ENCODE measurements at regions not wholly inside any gene's neighbourhood (a gene's known extent, or its start where the extent isn't known, plus 50 kb on each side); places are given as distances from the start of the nearest gene placed in this dataset.

DNA sequence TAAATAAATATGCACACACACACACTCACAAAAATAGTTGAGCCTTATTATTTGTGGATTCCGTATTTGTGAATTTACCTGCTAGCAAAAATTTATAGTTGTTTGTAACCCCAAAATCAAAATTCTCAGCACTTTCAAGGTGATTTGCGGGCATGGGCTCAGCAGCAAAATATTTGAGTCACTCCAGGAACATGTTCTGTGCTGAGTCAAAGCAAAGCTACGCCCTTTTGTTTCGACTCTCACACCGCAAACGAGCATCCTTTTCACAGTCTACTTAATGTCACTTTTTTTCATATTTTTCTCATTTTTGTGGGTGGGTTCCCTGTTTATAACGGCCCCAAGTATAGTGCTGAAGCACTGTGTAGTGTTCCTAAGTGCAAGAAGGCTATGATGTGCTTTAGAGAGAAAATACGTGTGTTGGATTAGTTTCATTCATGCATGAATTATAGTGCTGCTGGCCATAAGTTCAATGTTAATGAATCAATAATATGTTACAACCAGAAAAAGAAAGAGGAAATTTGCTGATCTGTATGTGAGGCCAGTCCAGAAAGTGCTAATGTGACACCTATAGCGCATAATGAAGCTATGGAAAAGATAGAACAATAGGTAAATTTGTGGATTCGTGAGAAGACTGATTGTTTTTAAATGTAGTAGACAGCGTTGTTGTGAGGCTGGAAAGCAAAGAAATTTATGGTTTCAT is 723.2 kb upstream of the AGA start:
- Mint-ChIP-seq H3K9me3 (ENCODE audit: unreplicated experiment) (peaks cover 7% of the 10 kb centered on the region), H3K27me3 (ENCODE audit: unreplicated experiment) (no peaks in the 10 kb centered on the region), H3K4me3 (ENCODE audit: unreplicated experiment) (no peak overlapping the region), H3K36me3 (ENCODE audit: low read depth, unreplicated experiment) (peaks cover 6% of the 10 kb centered on the region), H3K4me1 (ENCODE audit: unreplicated experiment) (no peaks in the 10 kb centered on the region), H3K27ac (ENCODE audit: unreplicated experiment) (no peak overlapping the region)
- no peak for TF ChIP-seq CTCF (IDR thresholded peaks at IDR 0.05; ENCODE audit: unreplicated experiment)
- DNase-seq (ENCODE audit: low spot score), result no peak

DNA sequence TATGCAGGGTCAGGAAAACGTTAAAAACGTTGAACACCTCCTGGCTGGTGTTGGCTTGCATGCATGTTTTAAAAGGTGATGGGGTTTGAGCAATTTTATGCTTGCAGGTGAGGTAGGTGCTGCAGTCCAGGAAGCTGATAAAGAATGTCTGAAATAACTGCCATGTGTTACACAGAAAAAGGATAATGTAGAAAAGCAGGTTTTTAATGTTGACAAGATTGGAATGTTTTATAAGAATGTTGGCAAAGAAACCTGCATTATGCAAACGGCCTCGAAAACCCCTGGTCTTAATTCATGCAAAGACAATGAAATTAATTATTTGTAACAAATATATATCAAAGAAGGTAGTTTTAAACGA is 723.7 kb upstream of the AGA start:
- H3K4me3 Mint-ChIP-seq (ENCODE audit: unreplicated experiment), result no peak overlapping the region
- DNase-seq (ENCODE audit: low spot score), result no peak
- H3K36me3 Mint-ChIP-seq (ENCODE audit: low read depth, unreplicated experiment), result peaks cover 6% of the 10 kb centered on the region
- H3K27ac Mint-ChIP-seq (ENCODE audit: unreplicated experiment), result no peak overlapping the region
- TF ChIP-seq CTCF (IDR thresholded peaks at IDR 0.05; ENCODE audit: unreplicated experiment), result no peak
- H3K9me3 Mint-ChIP-seq (ENCODE audit: unreplicated experiment), result peaks cover 7% of the 10 kb centered on the region
- no peaks in the 10 kb centered on the region for H3K4me1 Mint-ChIP-seq (ENCODE audit: unreplicated experiment)
- no peaks in the 10 kb centered on the region for H3K27me3 Mint-ChIP-seq (ENCODE audit: unreplicated experiment)

DNA sequence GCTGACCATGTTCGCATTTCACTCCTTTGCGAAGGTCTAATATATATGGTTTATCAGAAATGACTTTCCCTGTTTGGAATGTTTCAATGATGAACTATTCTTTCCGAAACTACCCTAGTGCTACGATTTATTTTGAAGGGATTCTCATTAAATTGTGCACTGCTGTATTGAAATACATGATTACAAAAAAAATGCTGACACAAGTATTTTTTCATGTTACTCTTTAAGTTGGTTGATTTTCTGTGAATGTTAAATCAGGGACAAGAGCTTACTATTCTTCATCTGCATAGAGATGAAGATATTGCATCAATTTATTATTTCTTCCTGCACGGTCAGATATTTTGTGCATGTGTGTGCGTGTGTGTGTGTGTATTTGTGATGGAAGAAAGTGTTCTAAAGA is 731.5 kb upstream of the AGA start:
- H3K9me3 Mint-ChIP-seq (ENCODE audit: unreplicated experiment), result no peaks in the 10 kb centered on the region
- no peak overlapping the region for H3K4me3 Mint-ChIP-seq (ENCODE audit: unreplicated experiment)
- DNase-seq (ENCODE audit: low spot score), result no peak
- H3K4me1 Mint-ChIP-seq (ENCODE audit: unreplicated experiment), result no peaks in the 10 kb centered on the region
- no peak for TF ChIP-seq CTCF (IDR thresholded peaks at IDR 0.05; ENCODE audit: unreplicated experiment)
- H3K36me3 Mint-ChIP-seq (ENCODE audit: low read depth, unreplicated experiment), result no peaks in the 10 kb centered on the region
- no peaks in the 10 kb centered on the region for H3K27me3 Mint-ChIP-seq (ENCODE audit: unreplicated experiment)
- no peak overlapping the region for H3K27ac Mint-ChIP-seq (ENCODE audit: unreplicated experiment)

- no peaks in the 10 kb centered on the region for H3K9me3 Mint-ChIP-seq (ENCODE audit: unreplicated experiment)
- H3K27ac Mint-ChIP-seq (ENCODE audit: unreplicated experiment), result no peak overlapping the region
- TF ChIP-seq CTCF (IDR thresholded peaks at IDR 0.05; ENCODE audit: unreplicated experiment), result no peak
- H3K27me3 Mint-ChIP-seq (ENCODE audit: unreplicated experiment), result no peaks in the 10 kb centered on the region
- no peak for DNase-seq (ENCODE audit: low spot score)
- no peaks in the 10 kb centered on the region for H3K36me3 Mint-ChIP-seq (ENCODE audit: low read depth, unreplicated experiment)
- H3K4me3 Mint-ChIP-seq (ENCODE audit: unreplicated experiment), result no peak overlapping the region
- no peaks in the 10 kb centered on the region for H3K4me1 Mint-ChIP-seq (ENCODE audit: unreplicated experiment)
Measured at GRCh38 chr4:178174756-178175155, 732.5 kb upstream of the AGA start.

DNA sequence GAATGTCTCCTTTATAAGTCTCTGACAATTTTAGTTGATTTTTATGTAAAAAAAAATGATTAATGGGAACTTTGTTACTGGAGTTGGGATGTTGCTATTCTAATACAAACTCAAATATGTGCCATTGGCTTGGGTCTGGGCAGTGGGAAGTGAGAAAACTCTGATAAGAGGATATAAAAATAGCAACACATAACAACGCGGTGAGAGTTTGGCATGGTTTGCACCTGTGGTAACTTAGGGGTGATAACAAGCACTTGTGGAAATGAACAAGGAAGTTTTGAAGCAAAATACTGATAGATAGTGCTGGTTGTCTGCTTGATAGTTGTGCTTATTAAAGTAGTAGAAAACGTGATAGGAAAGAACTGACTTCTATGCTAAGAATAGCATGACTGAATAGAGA is 743.3 kb upstream of the AGA start:
- Mint-ChIP-seq H3K4me1 (ENCODE audit: unreplicated experiment) (no peaks in the 10 kb centered on the region), H3K27ac (ENCODE audit: unreplicated experiment) (no peak overlapping the region), H3K36me3 (ENCODE audit: low read depth, unreplicated experiment) (no peaks in the 10 kb centered on the region), H3K9me3 (ENCODE audit: unreplicated experiment) (no peaks in the 10 kb centered on the region), H3K4me3 (ENCODE audit: unreplicated experiment) (no peak overlapping the region), H3K27me3 (ENCODE audit: unreplicated experiment) (no peaks in the 10 kb centered on the region)
- no peak for TF ChIP-seq CTCF (IDR thresholded peaks at IDR 0.05; ENCODE audit: unreplicated experiment)
- DNase-seq (ENCODE audit: low spot score), result no peak

Measured in endothelial cell (in vitro differentiated cells).